ENCODE measurements at regions not wholly inside any gene's neighbourhood (a gene's known extent, or its start where the extent isn't known, plus 50 kb on each side); places are given as distances from the start of the nearest gene placed in this dataset.

DNA sequence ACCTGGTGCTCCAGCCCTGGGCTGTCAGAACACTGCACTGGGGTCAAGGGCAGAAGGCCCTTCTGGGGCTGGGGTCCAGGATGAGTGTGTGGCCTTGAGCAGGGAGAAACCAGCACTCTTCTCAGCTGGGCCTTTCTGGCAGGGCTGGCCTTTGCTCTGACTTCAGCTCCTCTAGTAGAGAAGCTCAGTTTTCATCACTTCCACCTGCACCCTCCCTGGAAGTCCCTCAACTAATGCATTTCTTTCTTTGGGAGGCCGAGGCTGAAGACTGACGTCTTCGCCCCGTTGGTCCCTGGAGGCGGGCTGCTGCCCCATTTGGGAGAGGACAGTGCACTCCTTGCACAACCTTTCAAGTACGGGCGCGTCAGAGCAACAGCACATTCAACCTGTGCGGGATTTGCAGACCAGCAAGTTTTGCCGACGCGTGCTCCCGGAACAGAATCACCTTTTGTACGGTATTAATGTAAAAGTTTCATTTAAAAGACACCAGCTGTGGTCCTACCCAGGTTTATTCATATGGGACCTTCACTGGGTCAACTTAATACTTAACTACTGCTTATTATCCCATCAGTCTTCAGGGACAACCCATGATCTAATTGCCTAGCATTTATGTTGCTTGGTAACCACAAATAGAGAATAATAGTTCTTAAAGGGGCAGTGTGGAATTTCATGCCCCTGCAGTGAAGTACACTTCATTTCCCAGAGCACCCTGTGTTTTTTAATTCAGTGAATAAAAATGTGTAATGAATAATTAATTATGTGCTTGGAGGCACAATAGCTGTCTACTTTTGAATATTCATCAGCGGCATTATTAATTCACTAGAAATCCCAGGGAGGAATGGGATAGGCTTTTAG is 134.8 kb upstream of the VRK1 start:
- no peak overlapping the region for H3K4me2 ChIP-seq (ENCODE audit: low read length)
- TF ChIP-seq EZH2 (IDR thresholded peaks at IDR 0.05; ENCODE audit: insufficient read depth, low read length), result no peak
- TF ChIP-seq, protein P1, sequence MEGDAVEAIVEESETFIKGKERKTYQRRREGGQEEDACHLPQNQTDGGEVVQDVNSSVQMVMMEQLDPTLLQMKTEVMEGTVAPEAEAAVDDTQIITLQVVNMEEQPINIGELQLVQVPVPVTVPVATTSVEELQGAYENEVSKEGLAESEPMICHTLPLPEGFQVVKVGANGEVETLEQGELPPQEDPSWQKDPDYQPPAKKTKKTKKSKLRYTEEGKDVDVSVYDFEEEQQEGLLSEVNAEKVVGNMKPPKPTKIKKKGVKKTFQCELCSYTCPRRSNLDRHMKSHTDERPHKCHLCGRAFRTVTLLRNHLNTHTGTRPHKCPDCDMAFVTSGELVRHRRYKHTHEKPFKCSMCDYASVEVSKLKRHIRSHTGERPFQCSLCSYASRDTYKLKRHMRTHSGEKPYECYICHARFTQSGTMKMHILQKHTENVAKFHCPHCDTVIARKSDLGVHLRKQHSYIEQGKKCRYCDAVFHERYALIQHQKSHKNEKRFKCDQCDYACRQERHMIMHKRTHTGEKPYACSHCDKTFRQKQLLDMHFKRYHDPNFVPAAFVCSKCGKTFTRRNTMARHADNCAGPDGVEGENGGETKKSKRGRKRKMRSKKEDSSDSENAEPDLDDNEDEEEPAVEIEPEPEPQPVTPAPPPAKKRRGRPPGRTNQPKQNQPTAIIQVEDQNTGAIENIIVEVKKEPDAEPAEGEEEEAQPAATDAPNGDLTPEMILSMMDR (IDR thresholded peaks at IDR 0.05; ENCODE audit: insufficient read depth, low read depth, low read length), result no peak
- Mint-ChIP-seq H3K36me3 (ENCODE audit: low read depth, unreplicated experiment) (no peaks in the 10 kb centered on the region), H3K4me3 (ENCODE audit: unreplicated experiment) (no peak overlapping the region), H3K9me3 (ENCODE audit: unreplicated experiment) (peaks cover 5% of the 10 kb centered on the region), H3K27ac (ENCODE audit: unreplicated experiment) (no peak overlapping the region), H3K27me3 (ENCODE audit: low read depth, unreplicated experiment) (peaks cover 30% of the 10 kb centered on the region), H3K4me1 (ENCODE audit: low read depth, unreplicated experiment) (no peaks in the 10 kb centered on the region)
- H3K79me2 ChIP-seq (ENCODE audit: insufficient read depth, low read length), result no peaks in the 10 kb centered on the region
- no peak overlapping the region for H3K4me3 ChIP-seq (ENCODE audit: insufficient read depth, low read depth, low read length)
- no peaks in the 10 kb centered on the region for H3K9me3 ChIP-seq (ENCODE audit: insufficient read depth, low read depth, low read length)
- H3K36me3 ChIP-seq (ENCODE audit: insufficient read depth, low read length), result no peaks in the 10 kb centered on the region
- no peak overlapping the region for H2AFZ ChIP-seq (ENCODE audit: low read depth, low read length)
- no peaks in the 10 kb centered on the region for H4K20me1 ChIP-seq (ENCODE audit: insufficient read depth, low read length)
- H3K27ac ChIP-seq (ENCODE audit: low read depth, low read length), result no peak overlapping the region
- peaks cover 6% of the 10 kb centered on the region for H3K27me3 ChIP-seq (ENCODE audit: insufficient read depth, low read length)
- H3K9ac ChIP-seq (ENCODE audit: low read length), result no peak overlapping the region
- DNase-seq (ENCODE audit: low read depth) (peak; percentile 7), FAIRE-seq (no peak)
- H3K4me1 ChIP-seq (ENCODE audit: insufficient read depth, low read length), result no peaks in the 10 kb centered on the region

DNA sequence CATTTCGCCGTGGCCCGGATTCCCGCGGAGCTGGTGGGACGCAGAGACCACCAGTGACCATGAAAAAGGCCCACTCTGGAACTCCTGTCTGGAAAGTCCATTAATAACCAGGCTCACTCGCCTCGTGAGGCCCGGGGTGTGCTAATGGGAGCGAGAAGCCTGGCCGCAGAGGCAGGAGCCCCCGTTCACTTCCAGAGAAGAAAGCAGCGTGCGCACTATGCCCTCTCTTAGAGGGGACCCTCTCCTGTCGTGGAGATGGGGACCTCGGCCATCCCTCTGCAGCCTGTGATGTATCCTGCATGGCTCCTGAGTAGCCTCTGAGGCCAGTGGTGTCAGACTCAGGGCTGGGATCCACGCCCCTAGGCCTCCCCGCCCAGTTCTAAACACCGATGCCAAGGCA is 134.1 kb upstream of the VRK1 start:
- DNase-seq (ENCODE audit: low read depth), result no peak
- peaks cover 28% of the 10 kb centered on the region for H3K27me3 Mint-ChIP-seq (ENCODE audit: low read depth, unreplicated experiment)
- Histone ChIP-seq H3K9me3 (ENCODE audit: insufficient read depth, low read depth, low read length) (no peaks in the 10 kb centered on the region), H2AFZ (ENCODE audit: low read depth, low read length) (no peak overlapping the region), H3K4me2 (ENCODE audit: low read length) (no peak overlapping the region), H3K4me3 (ENCODE audit: insufficient read depth, low read depth, low read length) (no peak overlapping the region), H3K4me1 (ENCODE audit: insufficient read depth, low read length) (no peaks in the 10 kb centered on the region), H3K79me2 (ENCODE audit: insufficient read depth, low read length) (no peaks in the 10 kb centered on the region), H4K20me1 (ENCODE audit: insufficient read depth, low read length) (no peaks in the 10 kb centered on the region), H3K9ac (ENCODE audit: low read length) (no peak overlapping the region), H3K36me3 (ENCODE audit: insufficient read depth, low read length) (no peaks in the 10 kb centered on the region), H3K27me3 (ENCODE audit: insufficient read depth, low read length) (peaks cover 6% of the 10 kb centered on the region), H3K27ac (ENCODE audit: low read depth, low read length) (no peak overlapping the region)
- peaks cover 5% of the 10 kb centered on the region for H3K9me3 Mint-ChIP-seq (ENCODE audit: unreplicated experiment)
- H3K27ac Mint-ChIP-seq (ENCODE audit: unreplicated experiment), result no peak overlapping the region
- no peak overlapping the region for H3K4me3 Mint-ChIP-seq (ENCODE audit: unreplicated experiment)
- TF ChIP-seq EZH2 (IDR thresholded peaks at IDR 0.05; ENCODE audit: insufficient read depth, low read length), result no peak
- TF ChIP-seq, protein P1 (IDR thresholded peaks at IDR 0.05; ENCODE audit: insufficient read depth, low read depth, low read length), result no peak
- H3K36me3 Mint-ChIP-seq (ENCODE audit: low read depth, unreplicated experiment), result no peaks in the 10 kb centered on the region
- no peaks in the 10 kb centered on the region for H3K4me1 Mint-ChIP-seq (ENCODE audit: low read depth, unreplicated experiment)
- FAIRE-seq, result no peak

DNA sequence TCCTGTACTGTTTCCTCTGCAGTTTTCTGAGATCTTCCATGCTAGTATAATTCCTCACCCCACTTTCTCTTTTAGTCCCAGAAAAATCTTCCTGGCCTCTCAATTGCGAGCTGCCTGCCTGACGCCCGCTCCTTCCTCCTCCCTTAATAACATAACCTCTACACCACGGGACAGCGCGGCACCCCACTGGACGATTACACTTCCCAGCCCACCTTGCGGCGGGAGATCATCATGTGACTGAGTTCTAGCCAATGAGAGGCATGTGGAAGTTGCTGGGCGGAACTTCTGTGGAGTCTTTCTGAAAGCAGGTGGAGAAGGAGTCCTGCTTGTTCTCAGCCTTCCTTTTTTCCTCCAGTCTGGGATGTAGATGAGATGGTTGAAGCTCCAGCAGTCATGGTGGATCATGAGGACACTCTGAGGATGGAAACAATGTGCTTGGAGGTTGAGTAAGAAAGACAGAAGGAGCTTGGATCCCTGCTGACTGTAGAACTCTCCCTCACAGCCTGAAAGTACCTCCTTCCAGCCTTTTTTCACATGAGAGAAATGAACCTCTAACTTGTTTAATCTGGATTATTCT is 133.6 kb upstream of the VRK1 start:
- H3K36me3 ChIP-seq (ENCODE audit: insufficient read depth, low read length), result no peaks in the 10 kb centered on the region
- H3K9ac ChIP-seq (ENCODE audit: low read length), result no peak overlapping the region
- FAIRE-seq (no peak), DNase-seq (ENCODE audit: low read depth) (no peak)
- H3K27ac Mint-ChIP-seq (ENCODE audit: unreplicated experiment), result no peak overlapping the region
- no peaks in the 10 kb centered on the region for H4K20me1 ChIP-seq (ENCODE audit: insufficient read depth, low read length)
- H3K79me2 ChIP-seq (ENCODE audit: insufficient read depth, low read length), result no peaks in the 10 kb centered on the region
- no peaks in the 10 kb centered on the region for H3K4me1 ChIP-seq (ENCODE audit: insufficient read depth, low read length)
- no peak overlapping the region for H2AFZ ChIP-seq (ENCODE audit: low read depth, low read length)
- H3K4me1 Mint-ChIP-seq (ENCODE audit: low read depth, unreplicated experiment), result no peaks in the 10 kb centered on the region
- H3K36me3 Mint-ChIP-seq (ENCODE audit: low read depth, unreplicated experiment), result no peaks in the 10 kb centered on the region
- no peak overlapping the region for H3K4me3 ChIP-seq (ENCODE audit: insufficient read depth, low read depth, low read length)
- peaks cover 5% of the 10 kb centered on the region for H3K9me3 Mint-ChIP-seq (ENCODE audit: unreplicated experiment)
- H3K27me3 ChIP-seq (ENCODE audit: insufficient read depth, low read length), result peaks cover 6% of the 10 kb centered on the region
- no peaks in the 10 kb centered on the region for H3K9me3 ChIP-seq (ENCODE audit: insufficient read depth, low read depth, low read length)
- TF ChIP-seq EZH2 (IDR thresholded peaks at IDR 0.05; ENCODE audit: insufficient read depth, low read length), result no peak
- TF ChIP-seq, protein P1 (IDR thresholded peaks at IDR 0.05; ENCODE audit: insufficient read depth, low read depth, low read length), result no peak
- peaks cover 33% of the 10 kb centered on the region for H3K27me3 Mint-ChIP-seq (ENCODE audit: low read depth, unreplicated experiment)
- H3K27ac ChIP-seq (ENCODE audit: low read depth, low read length), result no peak overlapping the region
- peak overlapping the region; percentile 5 for H3K4me3 Mint-ChIP-seq (ENCODE audit: unreplicated experiment)
- no peak overlapping the region for H3K4me2 ChIP-seq (ENCODE audit: low read length)

All from astrocyte (in vitro differentiated cells and primary cell).